Stimulated activated CD4-positive, alpha-beta T cell treated with anti-CD3 and anti-CD28 coated beads, Interleukin-2, amount 100 ng/mL, for 4 hours (primary cell): ENCODE measurements at regions not wholly inside any gene's neighbourhood (a gene's known extent, or its start where the extent isn't known, plus 50 kb on each side); places are given as distances from the start of the nearest gene placed in this dataset.

Experiments
- DNase-seq: peaks from one replicate; pipeline ENCODE4 v3.0.0-alpha.2; 2020; ENCODE audit warnings: low read depth

DNA sequence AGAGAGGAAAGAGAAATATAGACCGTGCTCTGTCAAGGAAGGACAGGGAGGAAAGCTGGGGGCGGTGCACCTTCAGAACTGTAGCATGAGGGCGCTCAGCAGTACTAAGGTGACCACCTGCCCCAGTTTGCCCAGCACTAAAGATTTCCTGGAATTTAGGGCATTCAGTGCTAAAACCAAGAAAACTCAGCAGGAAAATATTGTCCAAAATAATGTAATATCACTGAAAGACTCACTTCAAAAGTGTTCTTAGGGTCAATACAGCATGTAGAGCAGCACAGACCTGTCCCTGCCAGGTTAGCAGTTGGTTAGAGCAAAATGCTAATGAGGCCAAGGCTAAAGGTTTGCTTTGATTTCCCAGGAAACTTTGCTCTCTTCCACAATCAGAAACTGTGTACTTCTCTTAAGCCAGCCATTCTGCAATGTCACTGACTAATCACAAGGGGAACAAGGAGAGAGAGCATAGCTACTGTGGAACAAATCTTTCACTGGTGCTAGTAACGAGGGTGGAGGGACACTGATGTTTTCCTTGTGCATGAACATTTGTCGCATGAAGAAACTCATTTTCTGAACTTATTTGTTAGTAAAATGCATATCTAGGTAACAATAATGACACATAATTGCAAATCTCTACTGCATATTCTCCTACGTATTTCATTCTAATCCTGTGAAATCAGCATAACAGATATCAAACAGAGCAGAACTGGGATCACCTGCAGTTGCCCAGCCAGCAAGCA, 53.0 kb upstream of the GRAMD2B start:
- DNase-seq = no peak

DNA sequence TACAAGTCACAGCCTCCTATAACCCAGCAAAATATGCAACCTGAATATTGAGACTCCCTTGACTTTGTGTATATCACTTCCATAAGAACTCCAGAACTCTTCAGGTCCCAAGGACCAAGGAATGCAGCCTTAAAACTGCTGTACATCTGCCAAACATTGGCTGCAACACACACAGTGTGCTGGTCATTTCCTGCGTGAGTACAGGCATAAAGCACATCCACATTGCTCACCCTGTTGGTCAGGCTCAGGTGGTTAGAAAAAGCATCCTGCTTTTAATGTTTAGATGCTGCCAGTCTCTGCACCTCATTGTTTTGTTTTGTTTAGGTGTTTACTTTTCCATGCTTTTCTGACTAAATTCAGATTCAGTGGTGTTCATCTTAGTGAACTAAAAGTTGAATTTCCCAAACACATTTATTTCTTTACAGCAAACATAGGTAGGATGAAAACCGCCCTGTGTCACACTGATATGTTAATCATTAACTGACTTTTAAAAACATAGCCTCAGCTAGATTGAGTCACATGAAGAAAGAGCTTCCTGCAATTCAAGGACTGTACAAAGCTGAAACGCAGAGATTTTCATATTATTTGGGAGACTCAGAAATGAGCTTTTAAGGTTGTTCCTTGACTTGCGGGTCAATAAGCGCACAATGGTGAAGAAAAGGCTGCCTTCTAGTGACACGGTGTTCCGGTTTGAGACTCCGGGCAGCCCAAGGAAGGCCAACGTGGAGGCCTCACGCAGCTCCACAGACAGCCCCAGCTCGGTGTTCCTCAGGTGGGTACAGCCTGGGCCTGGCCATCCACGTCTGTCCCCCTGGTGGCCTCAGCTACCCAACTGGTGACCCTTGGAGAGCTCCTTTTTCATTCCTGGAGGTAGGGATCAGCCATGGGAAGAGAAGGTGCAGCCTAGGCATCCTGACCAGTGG, 52.2 kb upstream of the GRAMD2B start:
- no peak for DNase-seq

DNA sequence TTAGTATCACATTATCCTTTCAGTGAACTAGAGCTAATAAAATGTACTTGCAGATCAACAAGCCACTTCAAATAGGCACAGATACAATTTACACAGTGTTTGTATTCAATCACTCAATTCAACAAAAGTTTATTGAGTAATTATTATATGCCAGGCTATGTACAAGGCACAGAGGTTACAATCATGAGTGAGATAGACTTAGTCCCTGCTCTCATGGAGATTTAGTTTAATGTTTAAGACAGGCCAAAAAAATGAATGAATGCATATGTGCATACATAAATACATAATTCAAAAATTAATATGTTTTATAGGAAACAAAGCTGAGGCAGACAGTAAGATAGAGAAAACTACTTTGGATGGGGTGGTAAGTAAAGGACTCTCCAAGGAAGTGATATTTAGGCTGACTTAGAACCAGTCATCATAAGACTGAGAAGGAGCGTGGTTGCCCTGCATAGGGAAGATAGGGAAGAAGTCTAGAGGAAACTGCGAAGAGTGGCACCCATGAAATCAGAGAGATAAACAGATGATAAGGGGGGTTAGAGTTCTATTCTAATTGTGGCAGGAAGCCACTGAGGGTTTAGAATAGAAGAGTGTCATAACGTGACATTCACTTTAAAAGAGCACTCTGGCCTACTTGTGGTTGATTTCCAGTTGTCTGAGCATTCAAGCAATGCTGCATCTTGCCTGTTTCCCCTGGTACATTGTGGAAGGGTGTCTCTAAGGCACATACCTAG, 49.7 kb upstream of the GRAMD2B start:
- no peak for DNase-seq
